K562 (cell line): ENCODE measurements at regions not wholly inside any gene's neighbourhood (a gene's known extent, or its start where the extent isn't known, plus 50 kb on each side); places are given as distances from the start of the nearest gene placed in this dataset.

Source experiments
- ATAC-seq: fragments of 200-7000 bp; cut with Tn5 transposase; 3 replicates; pipeline ENCODE4 v1.9.1; 2020; ENCODE audit warnings: moderate library complexity
- BruUV-seq: library from RNA; stranded (reverse); fragments of 400-500 nt; replicated peaks from 2 replicates; lab custom pipeline; 2021; lab: Mats Ljungman, UMichigan
- CTCF ChIA-PET: fragments of 300-600 bp; formaldehyde crosslinking; extraction: SDS; loops from one replicate; lab custom pipeline; 2021; ENCODE audit warnings: low intra/inter-chr PET ratio; lab: Yijun Ruan, JAX
- POLR2A ChIA-PET: fragments of 300-600, 350-650 bp; sonication (Branson Sonifier 250); formaldehyde crosslinking; extraction: SDS; loops from one replicate; lab custom pipeline; 2021; ENCODE audit warnings: antibody characterized with exemption, inconsistent platforms; lab: Yijun Ruan, JAX
- DNase-seq, 4 experiments: peaks; one replicate each; pipeline versions ENCODE4 v3.0.0 to v3.0.0-alpha.2; 2011 to 2018; ENCODE audit warnings: low spot score in 3 of 4, mixed read lengths in 3 of 4; ENCODE audit errors: extremely low read depth in 1 of 4
- FAIRE-seq: peaks from 2 replicates; lab custom pipeline; 2011; peaks lifted over from hg19 to GRCh38; lab: Jason Lieb, UNC
- H2AFZ ChIP-seq: 2 replicates; pipeline ENCODE4 v1.6.0; 2011; ENCODE audit warnings: low read depth, low read length, control low read depth, inconsistent platforms
- H3K27ac ChIP-seq: fragments of 200-600 bp; 3 replicates; pipeline ENCODE4 v1.8.0; 2011; ENCODE audit warnings: low read depth, mild to moderate bottlenecking, control low read depth, inconsistent platforms, low read length, moderate library complexity, mixed read lengths; ENCODE audit errors: extremely low read depth
- H3K27me3 ChIP-seq, 2 experiments: fragments of 300-600 bp in 1 of 2; 2 replicates in 1 of 2; 3 replicates in 1 of 2; pipeline versions ENCODE4 v1.6.0 to v1.8.0; 2011; ENCODE audit warnings: inconsistent platforms in 2 of 2, low read length in 2 of 2, mild to moderate bottlenecking in 1 of 2, mixed read lengths in 1 of 2, moderate library complexity in 1 of 2; ENCODE audit not compliant: control insufficient read depth in 2 of 2, insufficient read depth in 2 of 2
- H3K36me3 ChIP-seq: fragments of 300-600 bp; 3 replicates; pipeline ENCODE4 v1.8.0; 2011; ENCODE audit warnings: mild to moderate bottlenecking, low read length, inconsistent platforms; ENCODE audit not compliant: control insufficient read depth, insufficient read depth
- H3K4me1 ChIP-seq, 2 experiments: fragments of 200-600 bp in 1 of 2; replicated peaks in 1 of 2; 2 replicates in 1 of 2; 3 replicates in 1 of 2; pipeline versions ENCODE4 v1.5.1 to v1.8.0; 2011; ENCODE audit warnings: inconsistent platforms in 2 of 2, low read length in 2 of 2, mild to moderate bottlenecking in 1 of 2, mixed read lengths in 1 of 2, moderate library complexity in 1 of 2; ENCODE audit not compliant: control insufficient read depth in 2 of 2, insufficient read depth in 2 of 2
- H3K4me2 ChIP-seq: 2 replicates; pipeline ENCODE4 v1.6.1; 2011; ENCODE audit warnings: low read length, control low read depth, inconsistent platforms, mixed read lengths; ENCODE audit not compliant: insufficient read depth
- H3K4me3 ChIP-seq: fragments of 200-600 bp; sonication (generic), shearing (Covaris generic); 2 replicates; pipeline ENCODE4 v1.5.1; 2016; ENCODE audit warnings: control low read depth, inconsistent platforms
- H3K79me2 ChIP-seq: fragments of 200-600 bp; 3 replicates; pipeline ENCODE4 v1.8.0; 2011; ENCODE audit warnings: low read length, inconsistent platforms; ENCODE audit not compliant: control insufficient read depth, insufficient read depth
- H3K9ac ChIP-seq, 2 experiments: 2 replicates each; pipeline versions ENCODE4 v1.6.0 to v1.6.1; 2011; ENCODE audit warnings: low read depth in 2 of 2, low read length in 2 of 2, control low read depth in 1 of 2, inconsistent platforms in 1 of 2, mild to moderate bottlenecking in 1 of 2, mixed read lengths in 1 of 2; ENCODE audit not compliant: insufficient read depth in 1 of 2
- H3K9me1 ChIP-seq: one replicate; pipeline ENCODE4 v1.6.0; 2011; ENCODE audit warnings: inconsistent platforms, mild to moderate bottlenecking, low read length, moderate library complexity; ENCODE audit not compliant: control insufficient read depth, insufficient read depth
- H3K9me3 ChIP-seq: replicated peaks from 2 replicates; pipeline ENCODE4 v1.5.1; 2011; ENCODE audit warnings: low read depth, low read length, inconsistent platforms; ENCODE audit not compliant: control insufficient read depth, insufficient read depth
- H4K20me1 ChIP-seq: replicated peaks from 2 replicates; pipeline ENCODE4 v1.6.1; 2011; ENCODE audit warnings: low read length, inconsistent platforms, mixed read lengths; ENCODE audit not compliant: control insufficient read depth, insufficient read depth
- ASH1L ChIP-seq: fragments of 450-650 bp; IDR thresholded peaks from 2 replicates; pipeline ENCODE4 v1.6.1; 2018; ENCODE audit warnings: borderline replicate concordance, mild to moderate bottlenecking, low read depth; ENCODE audit not compliant: partially characterized antibody
- CBX8 ChIP-seq: fragments of 200-600 bp; sonication (generic); IDR thresholded peaks from 2 replicates; pipeline ENCODE4 v1.6.1; 2012; ENCODE audit warnings: borderline replicate concordance, mixed run types, low read depth, mild to moderate bottlenecking, moderate library complexity, mixed read lengths, low read length, control low read depth, inconsistent platforms; ENCODE audit not compliant: poor library complexity, severe bottlenecking; ENCODE audit errors: extremely low read depth
- PCBP2 ChIP-seq: fragments of 200-400 bp; formaldehyde crosslinking; IDR thresholded peaks from 2 replicates; pipeline ENCODE4 v1.6.1; 2018; ENCODE audit warnings: low read length, low read depth, mild to moderate bottlenecking, moderate library complexity; ENCODE audit not compliant: poor library complexity, severe bottlenecking
- POLR2H ChIP-seq: IDR thresholded peaks from 2 replicates; pipeline ENCODE4 v1.6.1; 2016; ENCODE audit warnings: missing genetic modification characterization, low read depth, mild to moderate bottlenecking, control low read depth, missing compliant biosample characterization, moderate library complexity
- WGBS: fragments of 100-300 bp; shearing (Covaris generic); methylation state at CpG from one replicate; pipeline ENCODE4 v1.1.6; 2016; ENCODE audit warnings: low coverage, mixed read lengths; ENCODE audit not compliant: insufficient coverage; ENCODE audit errors: missing lambda C conversion rate; 5-methylcytosine and 5-hydroxymethylcytosine counted together
- in situ Hi-C: fragments of 300-500 bp; cut with MboI; formaldehyde crosslinking; loops from 4 replicates; pipeline ENCODE4 v1.15.0; 2018; ENCODE audit warnings: inconsistent platforms, mixed read lengths
- intact Hi-C: fragments of 100-400 bp; cut with micrococcal nuclease; formaldehyde crosslinking; loops from 2 replicates; pipeline ENCODE4 v1.14.2; 2022
- TF ChIP-seq, protein P1 (sequence below): fragments of 250-450 bp; sonication (Bioruptor Pico); IDR thresholded peaks from 2 replicates; pipeline ENCODE4 v1.6.1; 2021; ENCODE audit warnings: mild to moderate bottlenecking

DNA sequence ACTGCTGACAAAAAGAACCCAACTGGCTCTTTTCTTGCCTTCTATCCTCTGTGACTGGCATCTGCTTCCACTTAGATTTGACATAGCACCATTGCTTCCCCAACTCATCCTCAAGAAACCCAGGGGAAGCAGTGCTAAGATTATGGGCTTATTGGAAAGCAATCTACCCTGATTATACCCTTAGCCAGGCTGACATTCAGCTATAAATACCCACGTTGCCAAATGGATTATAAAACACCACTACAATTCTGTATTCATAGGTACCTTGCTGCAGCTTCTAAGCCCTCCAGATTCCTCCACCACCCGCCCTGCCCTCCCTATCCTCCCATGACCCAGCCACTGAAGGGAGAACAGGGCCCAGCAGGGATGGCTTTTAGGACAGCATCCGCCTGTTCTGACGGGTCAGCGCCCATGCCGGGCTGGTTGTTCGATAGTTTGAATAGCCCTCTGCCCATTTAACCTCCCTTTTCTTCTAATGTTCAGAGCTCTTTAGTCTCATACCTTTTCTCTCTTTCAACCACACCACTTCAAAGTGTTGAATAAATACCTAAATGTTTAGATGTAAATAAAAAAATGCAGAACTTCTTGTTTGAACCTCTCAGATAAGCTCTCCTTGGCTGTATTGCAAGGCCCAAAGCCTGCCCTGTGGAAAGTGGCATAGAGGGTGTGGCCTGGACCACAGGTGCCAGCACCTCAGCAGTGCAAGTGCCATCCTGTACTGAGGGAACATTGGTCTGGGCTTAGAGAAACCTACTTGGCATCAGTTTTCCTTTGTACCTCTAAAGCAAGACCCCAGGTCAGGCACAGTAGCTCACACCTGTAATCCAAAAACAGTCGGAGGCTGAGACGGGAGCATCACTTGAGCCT is 86.6 kb upstream of the RGPD5 start:
- no peak for ATAC-seq
- no TSS peak for BruUV-seq
- no peaks in the 10 kb centered on the region for H3K36me3 ChIP-seq
- no peak overlapping the region for H3K27ac ChIP-seq
- no peaks in the 10 kb centered on the region for H3K4me1 ChIP-seq
- no peak overlapping the region for H3K4me2 ChIP-seq
- H4K20me1 ChIP-seq, result no peaks in the 10 kb centered on the region
- H3K9me1 ChIP-seq, result no peaks in the 10 kb centered on the region
- H3K27me3 ChIP-seq, result peaks cover 0 to 5% of the 10 kb centered on the region in 2 experiments; a peak in 1 of 5 replicates
- TF ChIP-seq PCBP2, result no peak
- no peak for TF ChIP-seq ASH1L
- TF ChIP-seq, protein P1, sequence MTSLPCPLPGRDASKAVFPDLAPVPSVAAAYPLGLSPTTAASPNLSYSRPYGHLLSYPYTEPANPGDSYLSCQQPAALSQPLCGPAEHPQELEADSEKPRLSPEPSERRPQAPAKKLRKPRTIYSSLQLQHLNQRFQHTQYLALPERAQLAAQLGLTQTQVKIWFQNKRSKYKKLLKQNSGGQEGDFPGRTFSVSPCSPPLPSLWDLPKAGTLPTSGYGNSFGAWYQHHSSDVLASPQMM (CRISPR knock-in tag), result no peak
- TF ChIP-seq CBX8, result no peak
- no peak for TF ChIP-seq POLR2H
- intact Hi-C loops, result no loop called here
- ChIA-PET POLR2A (interaction anchor here (0.6 kb wide), 1 partner anchor 433 kb away, joined by 3 read pairs; no protein-coding TSS in a partner anchor), CTCF (no interaction called here)
- in situ Hi-C loops, result no loop called here
- no peak for FAIRE-seq
- 1% methylated on average over 9 of the region's 9 CpGs for WGBS
- no peak overlapping the region for H3K9ac ChIP-seq
- H3K79me2 ChIP-seq, result no peaks in the 10 kb centered on the region
- no peaks in the 10 kb centered on the region for H3K9me3 ChIP-seq
- no peak for DNase-seq
- H2AFZ ChIP-seq, result no peak overlapping the region
- no peak overlapping the region for H3K4me3 ChIP-seq
